ENCODE measurements at regions not wholly inside any gene's neighbourhood (a gene's known extent, or its start where the extent isn't known, plus 50 kb on each side); places are given as distances from the start of the nearest gene placed in this dataset.

DNA sequence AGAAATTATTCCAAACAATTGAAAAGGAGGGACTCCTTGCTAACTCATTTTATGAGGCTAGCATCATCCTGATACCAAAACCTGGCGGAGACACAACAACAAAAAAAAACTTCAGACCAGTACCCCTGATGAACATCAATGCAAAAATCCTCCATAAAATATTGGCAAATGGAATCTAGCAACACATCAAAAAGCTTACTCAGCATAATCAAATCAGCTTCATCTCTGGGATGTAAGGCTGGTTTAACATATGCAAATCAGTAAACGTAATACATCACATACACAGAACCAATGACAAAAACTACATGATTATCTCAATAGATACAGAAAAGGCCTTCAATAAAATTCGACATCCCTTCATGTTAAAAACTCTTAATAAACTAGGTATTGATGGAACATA is 440.1 kb downstream of the NUF2 start:
- no peak for DNase-seq

- DNase-seq: no peak
Measured at GRCh38 chr1:163766257-163766918, 444.6 kb downstream of the NUF2 start.

DNA sequence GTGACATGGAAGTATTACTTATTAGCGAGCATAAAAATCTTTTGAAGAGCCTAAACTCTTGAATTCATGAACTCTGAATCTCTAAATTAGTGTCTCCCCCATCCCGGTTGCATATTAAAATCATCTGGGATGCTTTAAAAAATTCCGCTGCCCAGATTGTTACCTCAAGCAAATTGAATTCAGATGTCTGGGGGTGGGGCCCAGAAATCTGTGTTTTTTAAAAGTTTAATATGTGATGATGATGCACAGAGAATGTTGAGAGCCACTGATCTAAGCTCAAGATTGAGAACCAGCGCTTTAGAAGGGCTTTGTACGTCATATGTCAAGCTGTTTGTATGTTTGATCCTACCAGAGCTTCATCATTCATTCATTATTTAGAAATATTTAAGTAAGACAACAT is 446.8 kb downstream of the NUF2 start:
- no peak for DNase-seq

- DNase-seq: no peak
Measured at GRCh38 chr1:163770265-163770664, 448.5 kb downstream of the NUF2 start.

GRCh38 chr1:163771637-163772036 is 449.9 kb downstream of the NUF2 start:
- no peak for DNase-seq

DNA sequence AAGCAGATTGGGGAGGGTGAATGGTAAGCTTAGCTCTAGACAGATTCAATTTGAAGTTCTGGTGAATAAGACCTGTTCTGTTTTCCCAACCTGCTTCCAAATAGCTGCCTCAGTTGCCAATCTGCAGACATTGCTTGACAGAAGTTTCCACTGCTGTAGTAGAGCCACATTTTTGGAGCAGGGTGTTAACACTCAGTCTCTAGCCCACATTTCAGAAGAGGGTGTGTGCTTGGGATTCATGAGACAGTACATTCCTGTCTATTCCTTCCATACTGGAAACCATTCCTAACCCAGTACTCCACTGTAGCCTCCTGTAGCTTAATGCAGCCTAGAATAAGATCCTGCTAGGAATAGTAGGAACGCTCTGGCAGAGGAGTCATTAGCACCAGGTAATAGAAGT is 450.5 kb downstream of the NUF2 start:
- no peak for DNase-seq

DNA sequence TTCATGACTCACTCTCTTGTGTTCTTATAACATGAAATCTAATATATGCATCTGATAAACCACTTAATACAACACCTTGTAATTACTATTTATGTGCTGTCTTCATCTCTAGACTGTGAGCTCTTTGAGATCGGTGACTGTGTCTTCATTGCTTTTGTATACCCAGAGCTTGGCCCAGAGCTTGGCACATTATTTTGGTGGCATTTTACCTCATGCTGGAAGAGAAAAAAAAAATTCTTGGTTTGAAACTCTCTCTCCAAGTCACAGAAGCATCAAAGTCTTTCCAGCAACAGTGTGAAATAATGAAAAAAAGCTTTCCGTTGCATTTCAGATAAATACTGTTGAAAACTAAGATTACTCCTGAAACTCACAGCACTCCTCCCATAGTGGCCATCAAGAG is 451.6 kb downstream of the NUF2 start:
- DNase-seq: no peak

DNA sequence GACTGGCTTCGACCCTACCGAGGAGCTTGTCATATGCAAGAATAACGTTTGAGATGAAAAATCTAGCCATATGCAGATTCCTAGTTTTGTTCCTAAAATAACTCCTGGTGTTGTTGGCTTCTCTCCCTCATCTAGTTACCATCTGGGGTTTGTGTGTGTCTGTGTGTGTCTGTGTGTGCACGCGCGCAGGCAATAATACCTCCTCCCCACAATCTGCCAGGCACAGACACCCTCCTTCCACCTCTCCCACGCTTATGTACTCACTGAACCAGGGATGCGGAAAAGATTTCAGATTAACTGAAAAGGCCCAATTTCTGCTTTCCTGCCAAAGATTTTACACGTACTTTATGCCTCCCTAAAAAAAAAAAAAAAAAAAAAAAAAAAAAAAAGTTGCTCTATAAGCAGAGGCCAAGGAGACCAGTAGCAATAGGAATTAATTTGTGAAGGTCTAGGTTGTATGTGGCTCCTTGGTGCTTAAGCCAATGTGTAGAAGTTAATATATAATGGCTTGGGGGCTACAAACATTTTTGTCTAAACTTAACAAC is 452.7 kb downstream of the NUF2 start:
- no peak for DNase-seq

GRCh38 chr1:163774978-163775620 is 453.3 kb downstream of the NUF2 start:
- no peak for DNase-seq

DNA sequence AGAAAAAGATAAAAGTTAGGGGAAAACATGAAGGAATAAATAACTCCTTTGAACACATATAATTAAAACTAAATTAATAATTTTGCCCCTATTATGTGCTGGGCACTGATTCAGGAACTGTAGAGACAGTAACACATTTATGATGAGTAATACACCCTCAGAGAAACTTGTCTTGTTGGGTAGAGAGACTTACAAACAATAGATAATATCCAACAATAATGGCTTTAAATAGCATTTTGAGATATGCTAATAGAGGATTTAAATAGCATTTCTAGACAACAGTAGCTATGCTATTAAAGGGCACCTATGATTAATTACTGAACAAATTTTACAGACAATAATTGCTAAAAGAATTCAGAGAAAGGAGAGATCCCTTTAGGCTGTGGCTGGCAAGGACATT is 455.5 kb downstream of the NUF2 start:
- no peak for DNase-seq

- no peak for DNase-seq
Measured at GRCh38 chr1:163781146-163781545, 459.4 kb downstream of the NUF2 start.

GRCh38 chr1:163785868-163786405 is 464.2 kb downstream of the NUF2 start:
- DNase-seq: no peak

GRCh38 chr1:163789911-163790310 is 468.2 kb downstream of the NUF2 start:
- no peak for DNase-seq

- no peak for DNase-seq
Measured at GRCh38 chr1:163794551-163794950, 472.8 kb downstream of the NUF2 start.

DNA sequence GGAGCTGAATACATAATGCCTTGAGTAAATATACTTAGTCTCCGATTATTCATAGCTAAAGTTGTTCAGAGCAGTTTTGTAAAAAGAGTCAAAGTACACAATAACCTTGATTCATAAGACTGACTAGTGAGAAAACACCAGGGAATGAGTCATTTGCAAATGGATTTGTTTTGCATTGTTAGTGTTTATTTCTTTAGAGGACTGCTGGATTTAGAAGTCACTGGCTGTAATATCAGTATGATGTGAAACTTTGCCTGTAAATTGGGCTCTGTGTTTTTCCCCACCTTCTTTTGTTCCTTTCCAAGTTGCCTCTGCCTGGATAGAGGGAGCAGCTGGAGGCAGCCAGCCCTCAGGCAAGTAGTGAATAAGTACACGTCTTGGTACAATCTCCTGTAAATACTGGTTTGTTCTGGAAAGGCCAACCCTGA is 474.7 kb downstream of the NUF2 start:
- no peak for DNase-seq

DNA sequence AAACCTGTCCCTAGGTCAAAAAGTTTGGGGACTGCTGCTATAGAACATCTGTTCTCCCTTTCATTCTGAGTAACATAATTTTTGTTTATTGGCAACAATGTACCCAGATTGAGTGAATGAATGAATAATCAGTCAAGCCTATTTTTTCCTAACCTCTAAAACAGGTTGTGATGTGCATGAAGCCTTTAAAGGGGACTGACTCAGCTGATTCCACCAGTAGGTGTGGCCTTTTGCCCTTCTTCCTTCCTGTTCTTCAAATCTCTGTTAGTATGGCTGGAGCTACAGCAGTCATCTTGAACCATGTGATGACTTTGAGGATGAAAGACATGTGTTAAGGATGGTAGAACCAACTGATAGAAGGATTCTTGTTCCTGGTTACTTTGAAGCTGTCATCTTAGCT is 476.1 kb downstream of the NUF2 start:
- no peak for DNase-seq

DNA sequence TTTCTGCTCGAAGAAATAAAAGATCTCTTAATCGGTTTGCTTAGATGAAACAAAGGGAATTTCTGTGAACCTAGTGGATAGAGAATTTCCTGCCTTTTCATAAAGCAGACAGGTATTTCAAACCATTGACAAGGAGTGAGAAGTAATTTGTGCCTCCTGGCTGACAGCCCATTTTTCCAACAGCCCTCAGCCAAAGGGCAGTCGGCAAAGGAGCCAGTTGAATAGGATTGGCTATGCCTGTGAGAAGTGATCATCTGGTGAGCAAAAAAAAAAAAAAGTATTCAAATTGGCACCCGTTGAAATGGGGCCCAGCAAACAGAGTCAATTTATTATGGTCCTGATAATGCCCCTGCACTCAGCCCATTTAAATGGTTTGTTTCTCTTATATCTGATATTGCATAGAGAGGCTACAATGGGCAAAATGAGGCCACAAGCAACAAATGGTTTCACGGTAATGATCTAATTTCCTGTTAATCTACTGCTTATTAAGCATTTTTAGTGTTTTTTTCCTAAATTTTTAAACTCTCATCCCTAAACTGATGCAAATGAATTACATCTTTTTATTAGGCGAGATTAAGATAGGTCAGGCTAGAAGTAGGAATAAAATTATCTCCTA is 477.5 kb downstream of the NUF2 start:
- DNase-seq: no peak

- DNase-seq: no peak
Measured at GRCh38 chr1:163807331-163808049, 485.7 kb downstream of the NUF2 start.

- DNase-seq: no peak
Measured at GRCh38 chr1:163813251-163813650, 491.5 kb downstream of the NUF2 start.

- DNase-seq: no peak
Measured at GRCh38 chr1:163820226-163820625, 498.5 kb downstream of the NUF2 start.

DNA sequence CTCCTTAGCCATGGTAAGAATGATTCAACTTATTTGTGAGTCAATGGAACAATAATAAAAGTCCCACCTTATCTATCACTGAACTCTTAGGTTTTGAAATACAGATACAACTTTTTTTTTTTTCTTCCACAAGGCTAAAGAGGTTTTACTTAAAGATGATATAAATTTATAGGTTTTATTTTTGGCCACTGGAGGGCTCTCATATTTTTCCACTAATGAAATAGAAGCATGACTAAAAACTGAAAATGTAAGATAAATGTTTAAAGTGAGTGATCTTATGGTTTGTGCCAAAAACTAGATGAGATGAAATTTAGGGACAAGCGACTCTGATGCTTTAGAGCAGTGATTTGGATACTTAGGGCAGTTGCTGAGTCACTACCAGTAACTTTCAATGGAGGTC is 499.0 kb downstream of the NUF2 start:
- no peak for DNase-seq

DNA sequence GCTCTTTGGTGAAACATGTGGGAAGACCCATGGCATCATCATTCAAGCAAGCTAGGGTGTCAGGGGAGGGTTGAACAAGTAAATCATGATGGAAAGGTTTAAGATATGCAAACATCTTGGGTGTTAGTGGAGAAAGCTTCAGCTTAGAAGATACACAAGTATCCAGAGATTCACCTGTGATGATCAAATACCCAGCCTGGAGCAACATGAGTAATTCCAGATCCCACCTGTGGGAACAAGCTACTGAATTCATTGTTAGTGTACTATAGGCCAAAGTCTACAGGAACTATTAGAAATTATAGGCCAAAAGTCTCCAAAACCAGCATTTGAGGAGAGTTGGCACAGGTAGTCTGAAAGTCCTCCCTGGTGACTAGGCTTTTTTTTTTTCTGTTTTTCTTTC is 499.9 kb downstream of the NUF2 start:
- no peak for DNase-seq

DNA sequence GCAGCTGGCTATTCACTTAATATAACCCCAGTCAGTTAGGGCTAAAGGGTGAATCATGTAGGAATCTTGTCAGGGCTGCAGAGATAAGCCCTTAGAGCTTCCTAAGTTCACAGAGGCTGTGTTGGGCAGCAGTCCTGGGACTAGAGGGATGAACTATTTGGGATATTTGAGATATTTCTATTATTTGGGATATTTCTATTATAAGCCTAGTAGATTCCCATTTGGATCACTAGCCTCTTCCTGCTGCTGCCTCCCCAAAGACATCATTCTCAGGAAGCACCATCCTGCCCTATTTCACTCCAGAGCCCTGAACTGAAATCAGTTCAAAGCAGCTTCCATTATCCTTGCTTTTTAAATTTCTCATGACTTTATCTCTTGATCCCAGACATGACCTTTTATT is 501.3 kb downstream of the NUF2 start:
- DNase-seq: no peak
